GM19467 (cell line): ENCODE measurements at regions not wholly inside any gene's neighbourhood (a gene's known extent, or its start where the extent isn't known, plus 50 kb on each side); places are given as distances from the start of the nearest gene placed in this dataset.

Experiments used
- ATAC-seq: cut with Tn5 transposase; IDR thresholded peaks from one replicate; pipeline ENCODE4 v1.9.1; 2021; ENCODE audit warnings: mild to moderate bottlenecking, moderate library complexity; ENCODE audit not compliant: unreplicated experiment

DNA sequence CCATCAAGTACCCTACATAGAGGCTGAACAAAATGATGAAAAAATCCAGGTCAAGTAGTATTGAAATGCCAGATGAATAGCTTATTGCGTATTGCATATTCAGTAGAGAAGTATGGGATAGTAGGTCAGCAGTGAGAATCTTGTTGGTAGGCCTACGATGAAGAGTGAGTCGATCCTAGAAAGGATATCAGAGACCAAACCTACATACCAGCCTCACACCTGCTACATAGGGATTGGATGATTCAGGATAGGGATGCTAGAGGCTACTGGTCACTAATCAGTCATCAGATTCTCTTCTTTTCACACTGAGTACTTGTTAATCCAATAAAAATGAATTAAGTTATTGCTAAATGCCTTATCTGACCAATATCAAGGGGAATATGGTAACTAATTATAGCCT is 274.5 kb downstream of the DSEL start:
- ATAC-seq, result no peak

DNA sequence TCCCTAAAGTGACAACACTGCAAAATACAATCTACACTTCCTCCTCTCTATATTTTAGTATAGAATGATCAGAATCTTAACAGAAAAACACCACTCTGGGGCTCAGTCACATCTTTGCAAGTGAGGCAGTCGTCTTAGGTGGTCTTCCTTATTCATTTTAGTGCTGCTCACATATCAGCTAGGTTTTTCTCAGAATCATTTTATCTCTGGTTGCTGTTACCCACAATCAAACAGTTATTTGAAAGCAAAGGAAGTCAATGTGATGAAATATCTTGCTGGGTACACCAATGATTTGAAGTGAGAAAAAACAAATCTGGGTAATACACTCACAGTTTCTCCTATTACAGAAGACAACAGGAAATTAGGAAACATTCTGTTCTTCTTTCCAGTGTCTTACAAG is 275.2 kb downstream of the DSEL start:
- ATAC-seq, result no peak

DNA sequence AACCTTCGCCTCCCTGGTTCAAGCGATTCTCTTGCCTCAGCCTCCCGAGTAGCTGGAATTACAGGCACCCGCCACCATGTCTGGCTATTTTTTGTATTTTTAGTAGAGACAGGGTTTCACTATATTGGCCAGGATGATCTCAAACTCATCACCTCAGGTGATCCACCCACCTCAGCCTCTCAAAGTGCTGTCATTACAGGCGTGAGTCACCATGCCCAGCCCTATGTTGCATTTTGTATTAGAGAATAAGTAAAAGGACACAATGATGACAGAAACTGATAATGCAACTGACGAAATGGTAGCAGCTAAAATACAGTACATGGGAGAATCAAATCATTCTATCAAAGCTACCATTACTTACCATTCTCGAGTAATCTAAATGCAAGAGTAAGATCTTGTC is 276.7 kb downstream of the DSEL start:
- ATAC-seq, result no peak

DNA sequence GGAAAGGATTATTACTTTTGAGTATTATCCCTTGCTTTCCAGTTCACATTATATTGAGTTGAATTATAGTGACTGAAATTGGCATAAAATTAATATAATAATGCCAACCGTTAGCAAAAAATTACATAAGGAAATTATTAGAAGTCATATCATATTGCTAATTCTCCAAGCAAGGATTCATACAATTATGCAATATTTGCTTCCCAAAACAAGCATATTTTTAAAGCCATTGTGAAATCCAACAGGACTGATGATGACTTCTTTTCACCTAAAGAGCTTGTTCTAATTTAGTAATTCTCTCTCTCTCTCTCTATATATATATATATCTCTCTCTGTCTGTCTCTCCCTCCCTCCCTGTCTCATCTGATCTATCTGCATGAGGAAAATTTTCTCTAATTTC is 283.5 kb downstream of the DSEL start:
- no peak for ATAC-seq

DNA sequence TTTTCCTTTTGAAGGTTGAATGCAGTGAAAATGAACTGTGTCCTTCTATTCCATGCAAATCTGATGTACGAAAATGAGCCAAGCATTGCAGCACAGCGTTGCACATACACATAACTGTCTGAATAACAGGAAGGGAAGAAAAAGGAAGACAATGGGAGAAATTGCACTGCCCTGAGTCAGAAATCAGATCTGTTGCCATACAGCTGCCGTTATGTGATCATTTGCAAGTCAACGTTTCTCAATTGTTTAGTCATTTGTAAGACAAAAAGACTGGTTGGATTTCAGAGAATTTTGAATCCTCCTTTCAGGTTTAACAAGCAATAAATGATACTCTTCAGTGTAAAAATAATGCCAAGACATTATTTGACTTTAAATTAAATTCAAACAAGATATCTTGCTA is 284.1 kb downstream of the DSEL start:
- no peak for ATAC-seq

DNA sequence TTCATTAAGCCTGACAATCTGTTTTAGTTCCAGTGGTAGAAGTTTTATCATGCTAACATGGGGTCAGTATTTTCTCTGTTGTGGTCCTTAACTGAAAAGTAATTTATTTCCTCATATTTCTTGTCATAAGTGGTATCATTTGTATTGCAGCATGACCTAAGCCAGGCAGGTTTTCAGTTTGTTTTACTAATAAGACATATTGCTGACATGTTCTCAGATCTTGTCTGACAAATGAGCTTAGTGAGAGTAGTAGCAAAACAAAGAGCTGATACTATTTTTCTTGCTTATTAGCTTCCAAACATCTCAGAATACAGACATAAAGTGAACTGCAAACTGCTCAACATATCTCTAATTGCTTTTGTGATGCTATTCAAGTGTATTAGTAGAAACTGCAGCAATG is 293.6 kb downstream of the DSEL start:
- ATAC-seq, result no peak

DNA sequence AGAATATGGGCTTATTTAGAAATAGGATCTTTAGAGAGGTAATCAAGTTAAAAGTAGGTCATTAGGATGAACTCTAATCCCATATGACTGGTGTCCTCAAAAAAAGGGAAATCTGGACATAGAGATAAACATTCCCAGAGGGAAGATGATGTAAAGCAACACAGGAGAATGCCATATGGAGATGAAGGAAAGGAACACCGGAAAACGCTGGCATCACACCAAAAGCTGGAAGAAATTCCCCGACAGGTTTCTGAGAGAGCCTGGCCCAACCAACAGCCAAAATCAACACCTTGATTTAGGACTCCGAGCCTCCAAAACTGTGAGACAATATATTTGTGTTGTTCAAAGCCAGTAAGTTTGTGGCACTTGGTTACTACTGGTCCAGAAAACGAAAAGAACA is 296.7 kb downstream of the DSEL start:
- no peak for ATAC-seq

DNA sequence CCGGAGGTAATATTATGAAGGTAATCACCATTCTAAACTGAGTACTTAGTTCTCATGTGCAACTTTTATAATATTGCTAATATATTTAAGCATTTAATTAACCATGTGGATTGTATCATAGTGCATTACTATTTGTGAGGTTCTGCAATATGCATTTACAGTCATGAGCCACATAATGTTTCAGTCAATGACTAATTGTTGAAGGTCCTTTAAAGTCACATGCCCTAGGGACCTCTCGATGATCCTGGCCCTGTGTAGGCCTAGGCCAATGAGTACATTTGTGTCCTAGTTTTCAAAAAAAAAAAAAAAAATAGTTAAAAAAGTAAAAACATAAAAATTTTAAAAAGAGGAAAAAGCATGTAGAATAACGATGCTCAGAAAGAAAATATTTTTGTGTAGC is 298.0 kb downstream of the DSEL start:
- no peak for ATAC-seq

DNA sequence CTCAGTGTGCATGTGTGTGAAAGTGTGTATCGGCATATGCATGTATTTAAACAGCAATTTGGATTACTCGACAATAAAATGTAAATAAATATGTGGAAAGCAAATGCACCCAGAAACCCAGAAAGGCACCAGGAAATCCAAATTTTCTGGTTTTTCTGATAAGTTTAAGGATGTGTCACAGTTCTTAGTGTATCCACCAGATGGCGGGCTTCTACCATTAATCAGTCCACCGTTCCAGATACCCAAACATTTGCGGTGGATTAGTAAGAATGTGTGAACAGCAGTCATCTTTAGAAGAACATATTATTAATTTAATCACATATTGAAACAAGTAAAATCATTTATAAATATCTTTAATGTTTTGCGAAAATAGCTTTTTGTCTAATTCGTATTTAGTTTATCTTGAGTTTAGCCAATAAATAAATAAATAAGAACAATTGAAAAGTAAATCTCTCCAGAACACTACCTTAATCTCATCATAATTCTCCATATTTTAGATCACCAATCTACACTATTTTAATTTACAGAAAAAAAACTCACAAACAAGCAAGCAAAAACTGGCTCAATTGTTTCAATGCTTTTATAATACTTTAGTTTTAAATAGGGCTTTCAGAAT is 298.9 kb downstream of the DSEL start:
- ATAC-seq, result peak; percentile 83

DNA sequence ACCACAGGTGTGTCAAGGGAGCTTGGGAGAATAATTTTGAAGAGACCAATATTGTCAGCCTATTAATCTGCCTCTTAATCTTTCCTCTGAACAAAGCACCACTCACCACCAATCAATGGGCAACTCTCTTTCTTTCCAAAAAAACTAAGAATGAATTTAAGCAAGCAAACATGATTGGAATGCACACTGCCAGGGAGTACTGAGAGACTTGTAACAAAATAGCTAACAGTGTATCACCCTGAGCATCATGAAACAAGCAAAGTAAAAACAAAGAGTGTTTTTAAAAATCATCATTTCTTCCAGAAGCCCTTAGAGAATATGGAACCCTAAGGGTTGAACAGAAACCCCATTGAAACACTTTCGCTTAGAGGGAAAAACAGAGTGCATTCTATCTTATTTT is 299.7 kb downstream of the DSEL start:
- no peak for ATAC-seq

DNA sequence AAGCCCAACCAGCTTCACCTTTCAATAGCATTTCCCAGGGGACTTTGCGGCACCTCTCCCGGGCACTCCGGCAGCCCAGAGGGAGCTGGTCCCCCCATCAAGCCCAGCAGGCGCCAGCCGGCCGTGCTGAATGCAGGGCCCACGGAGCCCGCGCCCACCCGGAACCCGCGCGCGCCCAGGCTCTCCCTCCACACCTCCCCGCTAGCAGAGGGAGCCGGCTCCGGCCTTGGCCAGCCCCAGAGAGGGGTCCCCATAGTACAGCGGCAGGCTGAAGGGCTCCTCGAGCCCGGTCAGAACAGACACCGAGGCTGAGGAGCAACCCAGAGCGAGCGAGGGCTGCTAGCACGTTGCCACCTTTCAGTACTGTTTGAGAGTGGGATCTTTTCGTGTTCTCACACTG is 300.8 kb downstream of the DSEL start:
- no peak for ATAC-seq

DNA sequence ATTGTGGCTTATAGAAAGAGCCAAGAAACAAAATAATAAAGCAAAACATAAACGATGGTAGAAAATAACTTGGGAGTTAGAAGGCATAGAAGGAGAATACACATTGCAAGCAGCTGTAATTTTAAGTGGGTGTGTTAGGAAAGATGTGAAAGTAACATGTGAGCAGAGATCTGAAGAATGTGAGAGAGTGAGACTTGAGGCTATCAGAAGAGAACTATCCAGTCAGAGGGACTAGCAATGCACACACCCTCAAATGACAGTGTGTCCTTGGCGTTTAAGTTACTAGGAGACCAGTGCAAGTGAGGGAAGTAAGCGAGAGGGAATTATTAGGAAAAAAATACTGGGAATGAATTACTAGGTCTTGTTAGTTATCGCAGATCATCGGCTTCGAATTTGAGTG is 304.9 kb downstream of the DSEL start:
- no peak for ATAC-seq

DNA sequence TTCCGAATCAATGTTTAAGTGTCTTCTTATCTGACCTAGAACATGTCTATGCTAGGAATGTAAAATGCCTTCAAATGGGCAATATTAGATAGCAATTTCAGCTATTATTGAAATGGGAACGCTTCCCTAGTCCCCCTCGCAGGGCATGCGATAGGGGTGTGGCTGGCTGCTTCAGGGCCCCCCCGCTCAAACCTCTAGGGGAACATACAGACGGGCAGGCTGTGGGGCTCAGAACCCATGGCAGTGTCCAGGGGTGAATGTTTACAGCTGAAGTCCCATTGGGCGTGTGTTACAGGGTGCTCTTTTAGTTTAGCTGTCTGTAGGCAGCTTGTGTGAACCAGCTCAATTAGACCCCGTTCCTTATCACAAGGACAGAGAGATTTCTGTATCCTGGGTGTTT is 315.9 kb downstream of the DSEL start:
- no peak for ATAC-seq

DNA sequence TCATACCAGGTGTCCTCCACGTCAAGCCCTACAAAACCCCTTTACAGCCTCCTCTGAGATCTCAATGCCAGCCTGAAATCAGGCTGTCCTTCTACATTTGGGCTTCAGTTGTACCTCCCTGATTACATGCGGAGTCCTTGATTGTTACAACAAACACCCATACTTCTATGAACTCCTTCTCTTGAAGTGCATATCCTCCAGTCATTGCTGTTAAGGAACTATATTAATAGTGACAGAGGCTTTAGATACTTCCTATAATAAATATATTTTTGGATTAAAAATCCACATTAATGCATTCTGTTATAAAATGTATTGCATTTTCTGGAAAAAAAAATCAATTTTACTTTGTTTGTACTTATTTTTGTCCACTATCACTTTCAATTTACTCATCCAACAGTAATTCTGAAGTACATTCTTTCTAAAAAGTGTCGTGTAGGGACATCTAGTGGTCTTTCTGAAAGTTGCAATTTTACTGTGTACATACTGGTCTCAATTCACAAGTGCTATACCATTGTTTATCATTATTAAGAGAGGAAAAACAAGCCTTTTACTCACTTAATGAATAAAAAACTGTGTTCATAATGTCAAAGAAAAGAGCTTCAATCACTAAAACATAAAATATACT is 316.4 kb downstream of the DSEL start:
- ATAC-seq, result peak; percentile 90

DNA sequence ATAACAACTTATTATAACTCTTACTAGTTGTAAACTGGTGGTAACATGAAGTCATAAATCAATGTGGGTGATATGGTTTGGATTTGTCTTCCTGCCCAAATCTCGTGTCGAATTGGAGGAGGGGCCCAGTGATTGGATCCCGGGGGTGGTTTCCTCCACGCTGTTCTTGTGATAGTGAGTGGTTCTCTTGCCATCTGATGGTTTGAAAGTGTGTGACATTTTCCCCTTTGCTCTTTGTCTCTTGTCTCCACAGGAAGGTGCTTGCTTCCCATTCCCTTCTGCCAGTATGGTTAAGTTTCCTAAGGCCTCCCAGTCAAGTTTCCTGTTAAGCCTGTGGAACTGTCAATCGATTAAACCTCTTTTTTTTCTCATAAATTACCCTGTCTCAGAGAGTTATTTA is 321.6 kb downstream of the DSEL start:
- ATAC-seq, result no peak

DNA sequence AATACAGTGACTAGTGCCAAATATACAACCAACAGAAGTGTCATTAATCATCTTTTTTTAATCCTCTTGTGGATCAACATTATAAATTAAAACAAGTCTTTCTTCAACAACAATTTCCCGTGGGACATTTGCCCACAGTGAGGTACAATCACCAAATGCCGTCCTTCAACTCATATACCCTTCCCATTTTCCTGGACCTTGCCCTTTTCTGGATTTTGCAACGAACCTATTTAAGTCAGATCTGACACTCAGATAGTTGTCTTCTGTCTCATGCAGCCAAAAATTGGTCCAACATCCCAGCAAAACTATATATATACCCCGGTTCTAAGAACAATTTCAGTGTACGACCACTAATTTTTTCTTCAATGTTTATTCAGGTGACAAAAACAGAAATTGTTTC is 324.0 kb downstream of the DSEL start:
- ATAC-seq, result no peak

DNA sequence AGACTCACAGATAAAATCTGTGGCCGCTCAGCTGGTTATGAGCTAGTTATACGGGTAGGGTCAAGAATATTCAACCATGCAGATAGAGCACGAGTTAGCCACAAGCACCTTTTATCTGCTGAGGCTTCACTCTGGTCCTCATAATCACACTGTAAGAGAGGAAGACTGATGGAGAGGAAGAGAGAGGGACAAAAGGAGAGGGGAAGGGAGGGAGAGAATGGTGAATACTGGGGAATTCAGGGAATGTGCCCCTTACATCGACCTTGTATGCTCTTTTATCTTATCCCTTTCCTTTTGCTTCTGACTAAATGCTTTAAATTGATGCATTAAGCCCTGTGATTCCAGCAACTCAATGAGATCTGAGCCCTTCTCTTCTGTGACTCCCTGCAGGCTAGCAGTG is 333.1 kb downstream of the DSEL start:
- ATAC-seq, result no peak

DNA sequence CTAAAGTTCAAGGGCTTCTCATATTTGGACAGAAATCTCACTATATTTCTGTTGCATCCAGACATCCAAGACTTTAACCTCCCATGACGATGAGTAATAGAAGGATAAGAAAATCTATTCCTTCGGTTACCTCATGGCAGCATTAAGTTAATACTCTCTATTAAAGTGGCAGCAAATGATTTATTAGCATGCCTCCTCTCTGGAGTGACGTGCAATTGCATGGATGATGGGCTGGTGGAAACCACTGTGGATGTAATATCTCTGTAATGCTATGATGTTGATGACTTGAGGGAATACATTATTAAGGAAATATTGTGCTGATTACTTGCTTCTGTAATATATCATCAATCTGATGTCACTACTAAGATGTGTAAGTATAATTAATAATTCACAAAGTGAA is 336.8 kb downstream of the DSEL start:
- no peak for ATAC-seq

DNA sequence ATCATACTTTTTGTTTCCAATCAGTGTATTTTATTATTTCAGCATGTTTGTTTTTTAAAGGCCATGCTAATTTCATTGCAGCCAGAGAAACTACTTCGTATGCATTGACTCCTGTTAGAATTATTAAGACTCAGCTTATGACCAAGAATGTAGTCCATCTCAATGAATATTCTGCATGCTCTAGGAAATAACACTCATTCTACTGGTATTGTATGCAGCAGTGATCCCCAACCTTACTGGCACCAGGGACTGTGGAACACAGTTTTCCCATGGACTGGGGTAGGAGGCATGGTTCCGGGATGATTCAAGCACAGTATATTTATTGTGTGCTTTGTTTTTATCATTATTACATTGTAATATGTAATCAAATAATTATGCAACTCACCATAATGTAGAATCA is 356.9 kb downstream of the DSEL start:
- ATAC-seq, result no peak

DNA sequence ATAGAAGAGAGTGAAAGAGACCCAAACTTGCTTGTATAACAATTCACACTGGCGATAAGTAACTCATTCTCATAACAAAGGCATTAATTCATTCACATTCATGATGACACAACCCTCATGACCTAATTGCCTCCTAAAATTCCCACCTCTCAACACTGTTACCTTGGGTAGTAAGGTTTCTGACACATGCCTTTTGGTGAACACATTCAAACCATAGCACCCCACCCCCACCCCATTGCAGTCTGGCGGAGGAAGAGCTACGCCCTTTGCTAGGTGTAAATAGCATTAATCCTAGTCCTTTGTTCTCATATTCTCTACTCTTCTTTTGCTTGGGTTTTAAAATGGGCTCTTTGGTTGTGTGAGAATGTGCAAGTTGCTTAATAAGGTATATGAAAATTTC is 361.5 kb downstream of the DSEL start:
- no peak for ATAC-seq

DNA sequence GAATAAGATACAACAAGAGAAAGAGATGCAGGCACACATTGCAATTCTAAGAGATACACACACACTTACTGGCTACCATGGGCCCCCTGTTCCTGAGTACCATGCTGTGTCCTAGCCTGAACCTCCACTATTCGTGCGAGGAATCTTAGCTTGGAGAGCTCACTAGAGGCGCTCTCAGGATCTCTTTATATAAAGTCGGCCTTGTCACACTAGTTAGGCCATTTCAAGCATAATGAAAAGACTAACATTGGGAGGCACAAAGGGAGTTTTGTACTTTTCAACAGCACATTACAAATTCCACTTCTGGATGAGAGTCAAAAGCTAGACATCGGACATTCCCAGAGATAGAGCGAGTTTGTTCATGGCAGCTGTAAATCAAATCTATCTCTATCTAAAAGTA is 365.2 kb downstream of the DSEL start:
- ATAC-seq, result no peak

DNA sequence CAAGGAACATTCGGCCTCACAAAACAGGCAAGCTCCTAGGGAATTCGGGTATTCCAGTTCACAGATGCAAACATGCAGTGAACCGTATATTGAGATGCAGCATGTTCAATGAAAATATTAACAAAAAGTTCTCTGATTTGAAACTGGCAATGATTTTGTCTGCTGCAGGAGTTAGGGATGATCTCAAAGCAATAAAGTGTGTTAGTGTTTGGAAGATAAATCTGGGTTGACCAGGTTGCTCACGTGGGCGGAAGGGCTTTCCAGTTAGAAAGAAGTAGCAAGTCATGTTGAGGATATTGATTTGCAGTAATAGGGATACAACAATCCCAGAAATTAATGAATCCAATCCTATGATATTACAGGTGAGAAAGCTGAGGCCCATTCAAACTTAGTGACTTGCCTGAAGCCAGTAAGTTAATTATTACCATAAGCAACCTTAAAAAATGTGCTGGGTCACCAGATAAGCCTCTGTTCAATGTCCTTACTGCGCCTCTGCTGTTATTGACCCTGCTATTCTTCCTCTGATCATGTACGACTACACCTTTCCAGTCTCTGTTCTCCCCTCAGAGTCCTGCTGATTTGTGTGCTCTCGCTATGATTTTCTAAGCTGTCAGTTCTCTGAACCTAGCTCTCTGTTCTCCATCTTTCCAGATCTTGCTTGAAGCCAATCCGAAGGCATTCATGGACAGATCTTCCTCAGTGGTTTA is 370.8 kb downstream of the DSEL start:
- ATAC-seq, result no peak

DNA sequence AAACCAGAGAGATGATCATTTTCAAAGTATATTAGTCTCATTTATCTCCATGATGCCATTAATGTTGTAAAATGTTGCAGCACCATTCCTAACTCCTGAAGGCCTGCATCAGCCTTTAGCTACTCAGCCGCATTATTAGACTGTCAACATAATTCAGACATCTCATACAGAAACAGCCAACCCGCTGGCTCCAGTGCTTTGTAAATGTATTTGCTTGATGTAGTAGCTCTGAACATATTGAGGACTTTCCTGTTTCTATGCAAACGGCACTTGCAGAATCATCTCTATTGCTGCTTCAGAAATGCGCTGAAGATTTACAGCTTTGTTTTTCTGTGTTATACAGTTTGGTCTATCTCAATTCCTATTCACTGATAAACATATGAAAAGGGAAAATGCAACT is 372.2 kb downstream of the DSEL start:
- ATAC-seq, result no peak
